Pons (tissue), 1 donor: ENCODE measurements at regions not wholly inside any gene's neighbourhood (a gene's known extent, or its start where the extent isn't known, plus 50 kb on each side); places are given as distances from the start of the nearest gene placed in this dataset.
"Not testable (repeated sequence)": the region's sequence is repeated elsewhere in the genome, so short reads cannot be mapped to it uniquely, and the experiment has no call there.

ENCODE experiments used
- DNase-seq: peaks from one replicate; pipeline ENCODE4 v3.0.0-alpha.2; 2016; ENCODE audit warnings: low spot score

GRCh38 chr22:22946131-22946530, 58.5 kb downstream of the IGLL5 start:
- no peak for DNase-seq

- DNase-seq = no peak
Measured at GRCh38 chr22:22948651-22949571, 61.3 kb downstream of the IGLL5 start.

GRCh38 chr22:22949953-22950352, 62.3 kb downstream of the IGLL5 start:
- DNase-seq = no peak

- DNase-seq = no peak
Measured at GRCh38 chr22:22951035-22951434, 63.4 kb downstream of the IGLL5 start.

GRCh38 chr22:22952531-22953280, 65.1 kb downstream of the IGLL5 start:
- DNase-seq = no peak

- DNase-seq = no peak
Measured at GRCh38 chr22:22953791-22954190, 66.2 kb downstream of the IGLL5 start.

GRCh38 chr22:22954656-22955055, 67.0 kb downstream of the IGLL5 start:
- no peak for DNase-seq

- DNase-seq = no peak
Measured at GRCh38 chr22:22955276-22955798, 67.7 kb downstream of the IGLL5 start.

GRCh38 chr22:22955866-22956535, 68.4 kb downstream of the IGLL5 start:
- peak; percentile 76 for DNase-seq

- no peak for DNase-seq
Measured at GRCh38 chr22:22957090-22957489, 69.5 kb downstream of the IGLL5 start.

- DNase-seq = no peak
Measured at GRCh38 chr22:22958621-22959020, 71.0 kb downstream of the IGLL5 start.

GRCh38 chr22:22959147-22959827, 71.7 kb downstream of the IGLL5 start:
- peak; percentile 93 for DNase-seq

- DNase-seq = no peak
Measured at GRCh38 chr22:22960307-22960706, 72.7 kb downstream of the IGLL5 start.

GRCh38 chr22:22961574-22961973, 74.0 kb downstream of the IGLL5 start:
- DNase-seq = no peak

GRCh38 chr22:22968366-22968765, 80.8 kb downstream of the IGLL5 start:
- DNase-seq = no peak

GRCh38 chr22:22972605-22973004, 85.0 kb downstream of the IGLL5 start:
- not testable (repeated sequence) for DNase-seq

- no peak for DNase-seq
Measured at GRCh38 chr22:22973336-22973735, 85.7 kb downstream of the IGLL5 start.

- no peak for DNase-seq
Measured at GRCh38 chr22:22974156-22974555, 86.5 kb downstream of the IGLL5 start.

GRCh38 chr22:22974795-22975580, 87.4 kb downstream of the IGLL5 start:
- DNase-seq = no peak

GRCh38 chr22:22976033-22976922, 88.7 kb downstream of the IGLL5 start:
- no peak for DNase-seq
